CD4-positive, alpha-beta memory T cell (primary cell): ENCODE measurements at regions not wholly inside any gene's neighbourhood (a gene's known extent, or its start where the extent isn't known, plus 50 kb on each side); places are given as distances from the start of the nearest gene placed in this dataset.

ENCODE experiments used
- CTCF ChIA-PET: fragments of 350-600 bp; sonication (Branson Sonifier 250); formaldehyde crosslinking; loops from one replicate; lab custom pipeline; 2021; ENCODE audit warnings: inconsistent platforms; ENCODE audit not compliant: partially characterized antibody; lab: Charles Lee
- POLR2A ChIA-PET: fragments of 350-600 bp; sonication (Branson Sonifier 250); formaldehyde crosslinking; loops from one replicate; lab custom pipeline; 2021; ENCODE audit not compliant: partially characterized antibody; lab: Charles Lee
- DNase-seq, 5 donors: peaks; one replicate each; pipeline versions ENCODE4 v3.0.0 to v3.0.0-alpha.2; 2020 to 2022; ENCODE audit warnings: mixed read lengths in 1 of 5
- H3K27ac ChIP-seq: one replicate; pipeline ENCODE4 v1.7.0; 2013; ENCODE audit warnings: low read depth, low read length
- H3K27me3 ChIP-seq: 2 replicates; pipeline ENCODE4 v1.7.0; 2013; ENCODE audit warnings: mild to moderate bottlenecking, low read length, moderate library complexity; ENCODE audit not compliant: insufficient read depth
- H3K36me3 ChIP-seq: 2 replicates; pipeline ENCODE4 v1.7.0; 2013; ENCODE audit warnings: mild to moderate bottlenecking, low read length, moderate library complexity; ENCODE audit not compliant: insufficient read depth
- H3K4me1 ChIP-seq: 2 replicates; pipeline ENCODE4 v1.7.0; 2013; ENCODE audit warnings: mild to moderate bottlenecking, low read length, moderate library complexity; ENCODE audit not compliant: insufficient read depth
- H3K4me3 ChIP-seq, 2 donors: one replicate each; pipeline ENCODE4 v1.7.0; 2013; ENCODE audit warnings: low read length in 2 of 2, mild to moderate bottlenecking in 1 of 2
- H3K9me3 ChIP-seq, 2 donors: one replicate each; pipeline ENCODE4 v1.7.0; 2013; ENCODE audit warnings: low read length in 2 of 2, control low read depth in 1 of 2; ENCODE audit not compliant: control insufficient read depth in 1 of 2
- H3K27ac Mint-ChIP-seq, 7 donors: one replicate each; pipeline ENCODE4 v1.8.0; 2020 to 2021; ENCODE audit warnings: mixed read lengths in 7 of 7, mild to moderate bottlenecking in 6 of 7, inconsistent platforms in 3 of 7, moderate library complexity in 3 of 7
- H3K27me3 Mint-ChIP-seq, 2 donors: one replicate each; pipeline ENCODE4 v1.8.0; 2020 to 2021; ENCODE audit warnings: mixed read lengths in 2 of 2
- H3K36me3 Mint-ChIP-seq, 2 donors: one replicate each; pipeline ENCODE4 v1.8.0; 2020 to 2021; ENCODE audit warnings: mixed read lengths in 2 of 2, inconsistent platforms in 1 of 2, mild to moderate bottlenecking in 1 of 2
- H3K4me1 Mint-ChIP-seq, 4 donors: one replicate each; pipeline ENCODE4 v1.8.0; 2020 to 2021; ENCODE audit warnings: mixed read lengths in 4 of 4, mild to moderate bottlenecking in 1 of 4
- H3K4me3 Mint-ChIP-seq, 8 donors: one replicate each; pipeline ENCODE4 v1.8.0; 2020 to 2021; ENCODE audit warnings: mixed read lengths in 8 of 8, mild to moderate bottlenecking in 7 of 8, moderate library complexity in 6 of 8, inconsistent platforms in 3 of 8
- H3K9me3 Mint-ChIP-seq, 8 donors: one replicate each; pipeline ENCODE4 v1.8.0; 2020 to 2021; ENCODE audit warnings: mixed read lengths in 8 of 8, mild to moderate bottlenecking in 5 of 8, inconsistent platforms in 3 of 8, moderate library complexity in 1 of 8
- intact Hi-C: fragments of 100-400 bp; cut with micrococcal nuclease; formaldehyde crosslinking; loops from one replicate; pipeline ENCODE4 v1.15.1; 2023

DNA sequence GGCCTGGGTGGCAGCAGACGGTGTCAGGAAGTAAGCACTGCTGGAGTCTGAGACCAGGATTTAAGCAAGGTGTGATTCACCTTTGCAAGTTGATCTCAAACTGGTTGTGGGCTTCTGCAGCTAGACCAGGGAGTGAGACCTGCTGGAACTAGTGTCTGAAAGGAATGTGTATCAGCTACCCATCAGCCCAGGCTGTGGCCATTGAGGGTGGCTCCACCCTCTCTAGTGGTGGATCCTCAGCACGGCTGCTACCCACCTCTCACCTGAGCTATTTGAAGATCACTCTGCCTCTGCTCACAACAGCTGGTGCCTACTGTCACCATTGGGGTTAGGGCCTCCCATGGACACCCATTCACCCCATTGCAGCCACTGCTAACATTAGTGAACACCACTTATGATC is 140.3 kb upstream of the DCBLD2 start:
- intact Hi-C loops = no loop called here
- Mint-ChIP-seq H3K4me1 (no peaks in the 10 kb centered on the region), H3K9me3 (peaks cover 0 to 4% (median under 1%) of the 10 kb centered on the region in 8 donors), H3K27ac (no peak overlapping the region), H3K36me3 (no peaks in the 10 kb centered on the region), H3K27me3 (no peaks in the 10 kb centered on the region), H3K4me3 (no peak overlapping the region)
- ChIA-PET CTCF (no interaction called here), POLR2A (no interaction called here)
- no peaks in the 10 kb centered on the region for H3K36me3 ChIP-seq
- H3K27ac ChIP-seq = no peak overlapping the region
- DNase-seq = no peak
- H3K4me3 ChIP-seq = no peak overlapping the region
- no peaks in the 10 kb centered on the region for H3K9me3 ChIP-seq
- H3K27me3 ChIP-seq = no peaks in the 10 kb centered on the region
- H3K4me1 ChIP-seq = no peaks in the 10 kb centered on the region

DNA sequence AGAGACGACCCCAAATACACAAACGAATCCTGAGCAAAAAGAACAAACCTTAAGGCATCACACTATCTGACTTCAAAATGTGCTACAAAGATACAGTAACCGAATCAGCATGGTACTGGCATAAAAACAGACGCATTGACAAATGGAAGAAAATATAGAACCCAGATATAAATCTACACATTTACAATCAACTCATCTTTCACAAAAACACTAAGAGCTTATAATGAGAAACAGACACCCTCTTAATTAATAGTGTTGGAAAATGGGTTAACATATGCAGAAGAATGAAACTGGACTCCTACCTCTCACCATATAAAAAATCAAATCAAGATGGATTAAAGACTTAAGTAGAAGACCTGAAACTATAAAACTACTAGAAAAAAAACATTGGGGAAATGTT is 130.3 kb upstream of the DCBLD2 start:
- H3K27ac ChIP-seq = no peak overlapping the region
- H3K36me3 ChIP-seq = no peaks in the 10 kb centered on the region
- POLR2A ChIA-PET = no interaction called here
- Mint-ChIP-seq H3K27ac (no peak overlapping the region), H3K36me3 (no peaks in the 10 kb centered on the region), H3K9me3 (peaks cover 0 to 24% (median 12%) of the 10 kb centered on the region in 8 donors), H3K4me1 (no peaks in the 10 kb centered on the region), H3K27me3 (peaks cover 0 to 2% of the 10 kb centered on the region in 2 donors), H3K4me3 (no peak overlapping the region)
- intact Hi-C loops = no loop called here
- no peak for DNase-seq
- H3K4me3 ChIP-seq = no peak overlapping the region
- no peaks in the 10 kb centered on the region for H3K9me3 ChIP-seq
- H3K27me3 ChIP-seq = no peaks in the 10 kb centered on the region
- no peaks in the 10 kb centered on the region for H3K4me1 ChIP-seq
- CTCF ChIA-PET = no interaction called here

DNA sequence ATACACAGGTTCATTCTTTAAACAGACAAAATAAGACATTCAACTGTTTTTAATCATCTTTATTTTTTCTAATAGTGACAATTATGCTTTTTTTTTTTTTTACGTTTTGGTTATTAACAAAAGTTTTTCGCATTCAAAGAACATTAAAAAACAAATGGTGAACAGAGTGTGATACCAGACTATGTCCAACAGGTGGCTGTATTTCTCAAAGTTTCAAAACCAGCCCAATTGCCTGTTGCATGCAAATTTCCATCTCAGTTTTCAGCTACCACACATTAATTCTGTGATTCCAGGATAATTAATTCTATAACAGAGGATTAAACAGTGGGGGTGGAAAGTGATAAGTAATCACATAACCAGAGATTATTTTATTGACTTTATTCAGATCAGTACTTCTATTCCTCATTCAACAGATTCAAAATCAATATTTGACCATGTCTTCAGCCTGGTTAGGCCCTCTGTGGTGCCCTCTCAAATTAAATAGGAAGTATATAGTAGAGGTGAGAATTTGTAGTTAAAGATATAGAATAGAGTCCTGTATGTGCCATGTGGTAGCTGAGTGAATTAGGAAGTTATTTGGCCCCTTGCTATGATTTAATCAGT is 122.2 kb upstream of the DCBLD2 start:
- CTCF ChIA-PET = no interaction called here
- POLR2A ChIA-PET = no interaction called here
- Histone ChIP-seq H3K36me3 (no peaks in the 10 kb centered on the region), H3K27ac (no peak overlapping the region), H3K4me3 (no peak overlapping the region), H3K27me3 (no peaks in the 10 kb centered on the region), H3K9me3 (no peaks in the 10 kb centered on the region), H3K4me1 (no peaks in the 10 kb centered on the region)
- Mint-ChIP-seq H3K27me3 (peaks cover 0 to 1% of the 10 kb centered on the region in 2 donors), H3K4me1 (peaks cover 0 to 1% (median 0%) of the 10 kb centered on the region in 4 donors), H3K27ac (no peak overlapping the region), H3K9me3 (peaks cover 0 to 17% (median 9%) of the 10 kb centered on the region in 8 donors), H3K4me3 (no peak overlapping the region), H3K36me3 (no peaks in the 10 kb centered on the region)
- intact Hi-C loops = loop anchor here (5.0 kb wide), 1 partner anchor 664 kb away; no protein-coding TSS in a partner anchor
- peak in 2 of 5 donors; percentile 3 for DNase-seq

DNA sequence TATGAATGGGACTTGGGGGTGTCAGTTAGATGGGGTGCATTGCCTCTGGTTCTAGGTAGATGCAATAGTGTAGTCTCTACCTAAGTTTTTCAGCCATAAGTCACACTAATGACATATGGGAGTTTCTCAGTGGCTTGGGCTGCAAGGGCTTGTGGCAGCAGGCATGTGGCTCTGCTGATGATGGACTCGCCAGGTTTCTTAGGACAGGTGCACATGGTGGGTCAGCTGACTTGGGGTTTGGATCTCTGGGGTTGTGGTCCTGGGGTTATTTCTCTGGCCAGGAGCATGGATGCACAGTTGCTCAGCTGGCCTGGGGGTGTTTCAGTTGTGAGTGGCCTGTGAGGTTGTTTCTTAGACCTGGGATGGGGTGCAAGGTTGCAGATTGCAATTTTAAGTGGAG is 120.0 kb upstream of the DCBLD2 start:
- CTCF ChIA-PET = no interaction called here
- Mint-ChIP-seq H3K4me1 (peaks cover 0 to 1% (median 0%) of the 10 kb centered on the region in 4 donors), H3K27me3 (peaks cover 0 to 1% of the 10 kb centered on the region in 2 donors), H3K4me3 (no peak overlapping the region), H3K36me3 (no peaks in the 10 kb centered on the region), H3K9me3 (peaks cover 0 to 3% (median 0%) of the 10 kb centered on the region in 8 donors), H3K27ac (no peak overlapping the region)
- POLR2A ChIA-PET = no interaction called here
- no peaks in the 10 kb centered on the region for H3K27me3 ChIP-seq
- intact Hi-C loops = loop anchor here (5.0 kb wide), 1 partner anchor 666 kb away; no protein-coding TSS in a partner anchor
- no peak overlapping the region for H3K4me3 ChIP-seq
- H3K9me3 ChIP-seq = no peaks in the 10 kb centered on the region
- no peaks in the 10 kb centered on the region for H3K36me3 ChIP-seq
- no peak overlapping the region for H3K27ac ChIP-seq
- H3K4me1 ChIP-seq = no peaks in the 10 kb centered on the region
- no peak for DNase-seq

DNA sequence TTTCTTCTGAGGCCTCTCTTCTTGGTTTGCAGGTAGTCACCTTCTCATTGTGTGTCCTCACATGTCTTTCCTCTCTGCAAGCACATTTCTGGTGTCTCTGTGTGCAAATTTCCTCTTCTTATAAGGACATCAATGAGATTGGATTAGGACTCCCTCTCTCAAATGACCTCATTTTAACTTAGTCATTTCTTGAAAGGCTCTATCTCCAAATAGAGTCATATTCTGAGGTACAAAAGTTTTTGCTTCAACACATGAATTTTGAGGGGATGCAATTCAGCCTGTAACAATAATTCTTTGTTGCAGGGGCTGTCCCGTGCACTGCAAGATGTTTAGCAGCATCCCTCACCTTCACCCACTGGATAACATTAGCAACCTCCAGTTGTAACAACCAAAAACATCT is 115.0 kb upstream of the DCBLD2 start:
- Histone ChIP-seq H3K27me3 (no peaks in the 10 kb centered on the region), H3K9me3 (no peaks in the 10 kb centered on the region), H3K36me3 (no peaks in the 10 kb centered on the region), H3K4me1 (no peaks in the 10 kb centered on the region), H3K27ac (no peak overlapping the region), H3K4me3 (no peak overlapping the region)
- Mint-ChIP-seq H3K36me3 (no peaks in the 10 kb centered on the region), H3K4me3 (no peak overlapping the region), H3K27ac (no peak overlapping the region), H3K27me3 (no peaks in the 10 kb centered on the region), H3K9me3 (no peaks in the 10 kb centered on the region), H3K4me1 (no peaks in the 10 kb centered on the region)
- ChIA-PET POLR2A (no interaction called here), CTCF (no interaction called here)
- intact Hi-C loops = no loop called here
- DNase-seq = no peak

DNA sequence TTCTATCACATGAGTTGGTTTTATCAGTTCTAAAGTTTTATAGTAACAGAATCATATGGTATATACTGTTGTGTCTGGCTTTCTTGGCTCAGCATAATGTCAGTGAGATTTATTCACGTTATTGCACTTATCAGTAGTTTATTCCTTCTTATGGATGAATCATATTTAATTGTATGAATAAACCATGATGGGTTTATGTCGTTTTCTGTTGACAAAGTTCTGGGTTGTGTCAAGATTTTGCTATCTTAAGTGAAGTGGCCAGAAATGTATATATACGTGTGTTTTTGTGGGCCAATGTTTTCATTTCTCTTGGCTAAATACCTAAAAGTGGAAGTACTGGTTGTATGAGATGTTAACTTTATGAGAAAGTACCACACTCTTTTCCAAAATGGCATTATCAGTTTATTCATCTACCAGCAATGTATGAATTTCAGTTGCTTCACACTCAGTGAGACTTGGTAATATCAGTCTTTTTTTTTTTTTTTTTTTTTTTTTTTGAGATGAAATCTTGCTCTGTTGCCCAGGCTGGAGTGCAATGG is 112.4 kb upstream of the DCBLD2 start:
- Histone ChIP-seq H3K27me3 (no peaks in the 10 kb centered on the region), H3K36me3 (no peaks in the 10 kb centered on the region), H3K4me3 (no peak overlapping the region), H3K27ac (no peak overlapping the region), H3K4me1 (no peaks in the 10 kb centered on the region), H3K9me3 (no peaks in the 10 kb centered on the region)
- intact Hi-C loops = no loop called here
- ChIA-PET CTCF (no interaction called here), POLR2A (no interaction called here)
- no peak overlapping the region for H3K27ac Mint-ChIP-seq
- no peak for DNase-seq
- H3K4me3 Mint-ChIP-seq = no peak overlapping the region
- no peaks in the 10 kb centered on the region for H3K36me3 Mint-ChIP-seq
- no peaks in the 10 kb centered on the region for H3K9me3 Mint-ChIP-seq
- H3K4me1 Mint-ChIP-seq = no peaks in the 10 kb centered on the region
- no peaks in the 10 kb centered on the region for H3K27me3 Mint-ChIP-seq

DNA sequence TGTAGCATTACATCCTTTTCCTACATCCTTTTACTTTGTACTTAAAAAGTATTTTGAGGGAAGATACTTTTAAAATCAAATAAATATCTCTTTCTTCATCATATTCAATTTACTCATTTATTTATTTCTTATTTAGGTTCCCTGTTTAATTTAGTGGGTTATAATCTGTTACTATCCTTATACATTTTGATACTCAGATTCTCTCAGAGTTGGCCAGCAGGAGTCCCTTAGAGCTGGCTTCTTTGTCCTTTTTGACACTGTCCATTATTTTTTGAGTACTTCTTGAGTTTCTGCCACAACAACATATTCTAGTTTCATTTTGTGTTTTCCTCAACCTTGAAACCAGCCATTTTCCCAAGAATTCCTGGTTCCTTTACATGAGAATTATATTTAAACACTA is 111.6 kb upstream of the DCBLD2 start:
- POLR2A ChIA-PET = no interaction called here
- no peaks in the 10 kb centered on the region for H3K36me3 Mint-ChIP-seq
- intact Hi-C loops = no loop called here
- H3K9me3 Mint-ChIP-seq = no peaks in the 10 kb centered on the region
- no peaks in the 10 kb centered on the region for H3K4me1 ChIP-seq
- CTCF ChIA-PET = no interaction called here
- no peak overlapping the region for H3K4me3 ChIP-seq
- H3K27me3 Mint-ChIP-seq = no peaks in the 10 kb centered on the region
- no peak for DNase-seq
- H3K9me3 ChIP-seq = no peaks in the 10 kb centered on the region
- peak overlapping the region in 1 of 7 donors; percentile 16 for H3K27ac Mint-ChIP-seq
- H3K4me1 Mint-ChIP-seq = no peaks in the 10 kb centered on the region
- H3K27ac ChIP-seq = no peak overlapping the region
- H3K27me3 ChIP-seq = no peaks in the 10 kb centered on the region
- H3K4me3 Mint-ChIP-seq = no peak overlapping the region
- no peaks in the 10 kb centered on the region for H3K36me3 ChIP-seq
